ENCODE measurements at regions not wholly inside any gene's neighbourhood (a gene's known extent, or its start where the extent isn't known, plus 50 kb on each side); places are given as distances from the start of the nearest gene placed in this dataset.

DNA sequence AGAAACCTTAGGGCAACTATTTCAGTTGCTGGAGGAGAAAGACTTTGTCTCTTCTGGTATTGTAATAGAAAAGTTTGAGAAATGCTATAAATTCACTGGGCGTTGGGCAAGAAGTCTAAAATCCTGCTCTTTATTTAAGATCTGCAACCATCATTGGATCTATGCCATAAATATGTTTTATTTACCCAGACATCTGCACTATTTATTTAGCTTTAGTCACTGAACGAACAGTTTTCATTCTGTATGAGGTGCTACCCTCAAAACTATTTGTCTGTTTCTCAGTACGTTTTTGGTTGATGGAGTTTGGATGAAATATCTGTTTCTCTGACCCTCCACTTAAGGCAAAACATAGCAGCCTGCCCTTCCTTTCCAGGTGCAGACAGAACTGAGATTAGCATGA lies 171.5 kb downstream of the SNX19 start:
- H3K27me3 ChIP-seq (ENCODE audit: insufficient read depth, low read depth, severe bottlenecking) = no peaks in the 10 kb centered on the region
- no peak overlapping the region for H3K4me3 ChIP-seq (ENCODE audit: low read depth, low read length)
- H3K9me3 ChIP-seq (ENCODE audit: severe bottlenecking) = peaks cover 6% of the 10 kb centered on the region
- TF ChIP-seq, protein P1, sequence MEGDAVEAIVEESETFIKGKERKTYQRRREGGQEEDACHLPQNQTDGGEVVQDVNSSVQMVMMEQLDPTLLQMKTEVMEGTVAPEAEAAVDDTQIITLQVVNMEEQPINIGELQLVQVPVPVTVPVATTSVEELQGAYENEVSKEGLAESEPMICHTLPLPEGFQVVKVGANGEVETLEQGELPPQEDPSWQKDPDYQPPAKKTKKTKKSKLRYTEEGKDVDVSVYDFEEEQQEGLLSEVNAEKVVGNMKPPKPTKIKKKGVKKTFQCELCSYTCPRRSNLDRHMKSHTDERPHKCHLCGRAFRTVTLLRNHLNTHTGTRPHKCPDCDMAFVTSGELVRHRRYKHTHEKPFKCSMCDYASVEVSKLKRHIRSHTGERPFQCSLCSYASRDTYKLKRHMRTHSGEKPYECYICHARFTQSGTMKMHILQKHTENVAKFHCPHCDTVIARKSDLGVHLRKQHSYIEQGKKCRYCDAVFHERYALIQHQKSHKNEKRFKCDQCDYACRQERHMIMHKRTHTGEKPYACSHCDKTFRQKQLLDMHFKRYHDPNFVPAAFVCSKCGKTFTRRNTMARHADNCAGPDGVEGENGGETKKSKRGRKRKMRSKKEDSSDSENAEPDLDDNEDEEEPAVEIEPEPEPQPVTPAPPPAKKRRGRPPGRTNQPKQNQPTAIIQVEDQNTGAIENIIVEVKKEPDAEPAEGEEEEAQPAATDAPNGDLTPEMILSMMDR (IDR thresholded peaks at IDR 0.05; ENCODE audit: low read depth, low read length) = no peak
- no peaks in the 10 kb centered on the region for H3K36me3 ChIP-seq
- DNase-seq = no peak
- no peak overlapping the region for H3K27ac ChIP-seq

DNA sequence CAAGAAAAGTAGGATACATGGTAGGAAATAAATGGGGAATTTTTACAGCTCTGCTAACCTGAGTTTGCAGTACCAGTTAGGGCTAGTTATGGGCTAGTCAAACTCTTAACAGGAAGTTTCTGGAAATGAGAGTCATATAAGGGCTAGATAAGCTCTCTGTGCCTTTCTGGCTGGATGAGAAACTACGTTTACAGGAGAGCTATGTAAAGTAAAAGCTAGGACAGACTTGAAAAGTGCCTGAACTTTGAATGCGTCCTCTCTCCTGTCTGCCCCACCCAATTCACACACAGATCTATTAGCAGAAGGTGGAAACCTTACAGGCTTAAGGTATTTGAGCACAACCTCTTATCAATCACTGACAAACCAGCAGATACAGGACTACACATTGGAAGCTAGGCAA lies 167.1 kb downstream of the SNX19 start:
- no peak overlapping the region for H3K4me3 ChIP-seq (ENCODE audit: low read depth, low read length)
- H3K27ac ChIP-seq = no peak overlapping the region
- no peaks in the 10 kb centered on the region for H3K27me3 ChIP-seq (ENCODE audit: insufficient read depth, low read depth, severe bottlenecking)
- no peak for DNase-seq
- H3K36me3 ChIP-seq = no peaks in the 10 kb centered on the region
- TF ChIP-seq, protein P1 (IDR thresholded peaks at IDR 0.05; ENCODE audit: low read depth, low read length) = no peak
- H3K9me3 ChIP-seq (ENCODE audit: severe bottlenecking) = no peaks in the 10 kb centered on the region

DNA sequence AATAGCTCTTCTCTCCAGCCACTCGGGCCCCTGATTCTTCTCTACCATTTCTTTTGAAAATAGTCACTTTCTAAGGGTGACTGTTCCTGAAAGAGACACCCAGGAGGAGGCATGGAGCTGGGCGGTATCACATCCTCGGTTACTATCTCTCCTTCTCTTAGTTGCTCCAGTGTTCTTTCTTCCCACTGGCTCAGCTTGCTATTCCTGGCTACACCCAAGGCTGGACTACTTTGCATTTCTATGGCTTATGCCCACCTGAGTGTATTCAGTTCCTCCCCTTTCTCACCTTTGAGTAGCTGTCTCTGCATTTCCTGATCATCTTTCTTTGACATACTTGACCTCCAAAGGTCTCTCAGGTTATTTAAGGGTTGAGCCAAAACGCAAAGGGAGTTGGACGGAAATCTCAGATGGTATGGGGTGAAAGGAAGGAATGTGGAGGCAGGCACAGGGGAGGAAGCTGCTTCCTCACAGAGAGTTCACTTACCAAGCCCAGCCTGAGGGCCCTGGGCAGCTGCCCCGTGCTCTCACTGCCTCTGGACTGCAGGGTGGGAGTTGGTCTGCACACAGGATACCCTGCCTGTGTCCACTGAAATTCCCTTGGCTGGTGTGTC lies 155.7 kb downstream of the SNX19 start:
- no peak for DNase-seq
- TF ChIP-seq, protein P1 (IDR thresholded peaks at IDR 0.05; ENCODE audit: low read depth, low read length) = no peak
- H3K27ac ChIP-seq = no peak overlapping the region
- H3K27me3 ChIP-seq (ENCODE audit: insufficient read depth, low read depth, severe bottlenecking) = no peaks in the 10 kb centered on the region
- no peaks in the 10 kb centered on the region for H3K9me3 ChIP-seq (ENCODE audit: severe bottlenecking)
- H3K36me3 ChIP-seq = no peaks in the 10 kb centered on the region
- no peak overlapping the region for H3K4me3 ChIP-seq (ENCODE audit: low read depth, low read length)

DNA sequence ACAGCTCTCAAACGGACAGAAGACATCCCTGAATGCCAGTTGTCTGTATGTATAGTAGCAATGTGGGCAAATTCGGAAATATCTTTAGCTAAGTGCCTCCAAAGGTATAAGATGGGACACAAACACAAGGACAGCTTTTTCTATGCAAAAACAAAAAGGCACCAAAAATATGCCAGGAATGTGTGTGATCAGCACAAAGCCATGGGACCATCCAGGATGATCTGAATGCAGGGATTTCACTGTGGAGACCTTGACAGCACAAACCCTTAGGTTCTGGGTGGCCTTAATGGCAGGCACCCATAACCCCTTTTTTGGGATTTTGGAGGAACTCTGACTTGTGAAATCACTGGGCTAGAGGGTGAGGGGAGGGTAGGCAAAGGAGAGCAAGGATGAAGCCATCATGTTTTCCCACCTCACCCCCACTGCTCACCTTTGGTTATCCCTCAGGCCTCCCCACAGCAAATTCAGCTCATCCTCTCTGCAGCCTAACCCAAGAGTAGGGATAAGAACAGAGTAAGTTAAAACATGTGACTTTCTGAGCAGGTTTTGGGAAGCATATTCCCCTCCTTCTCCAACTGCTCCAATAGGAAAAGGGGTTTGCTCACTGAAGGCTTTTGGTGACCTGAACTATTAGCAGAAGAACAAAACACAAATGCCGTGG lies 154.6 kb downstream of the SNX19 start:
- no peaks in the 10 kb centered on the region for H3K27me3 ChIP-seq (ENCODE audit: insufficient read depth, low read depth, severe bottlenecking)
- no peaks in the 10 kb centered on the region for H3K9me3 ChIP-seq (ENCODE audit: severe bottlenecking)
- no peak for DNase-seq
- no peak overlapping the region for H3K4me3 ChIP-seq (ENCODE audit: low read depth, low read length)
- no peak overlapping the region for H3K27ac ChIP-seq
- TF ChIP-seq, protein P1 (IDR thresholded peaks at IDR 0.05; ENCODE audit: low read depth, low read length) = no peak
- no peaks in the 10 kb centered on the region for H3K36me3 ChIP-seq

DNA sequence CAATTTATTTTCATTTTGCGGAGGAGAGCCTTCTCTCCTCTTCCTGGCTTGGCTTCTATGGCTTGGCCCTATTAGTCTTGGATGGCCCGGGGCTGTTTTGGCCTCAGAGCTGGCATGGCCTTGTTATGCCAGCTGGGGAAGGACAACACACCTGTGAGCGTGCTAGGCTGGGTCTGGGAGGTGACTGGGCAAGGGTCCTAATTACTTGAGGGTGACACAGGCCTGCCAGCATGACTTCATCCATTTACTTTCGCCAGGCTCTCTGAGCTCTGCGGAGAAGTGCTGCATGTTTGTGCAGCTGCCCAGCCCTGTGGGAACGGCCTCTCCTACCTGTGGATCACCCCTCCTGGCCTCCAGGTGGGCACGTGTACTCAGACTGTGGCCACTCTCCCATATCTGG lies 153.6 kb downstream of the SNX19 start:
- TF ChIP-seq, protein P1 (IDR thresholded peaks at IDR 0.05; ENCODE audit: low read depth, low read length) = no peak
- DNase-seq = no peak

More for the DNA sequence above, 153.6 kb downstream of the SNX19 start:
- Histone ChIP-seq H3K27ac (no peak overlapping the region), H3K9me3 (ENCODE audit: severe bottlenecking) (no peaks in the 10 kb centered on the region), H3K27me3 (ENCODE audit: insufficient read depth, low read depth, severe bottlenecking) (no peaks in the 10 kb centered on the region), H3K36me3 (no peaks in the 10 kb centered on the region), H3K4me3 (ENCODE audit: low read depth, low read length) (no peak overlapping the region)

Data from WERI-Rb-1 (cell line).